Heart left ventricle (tissue), 16 donors: ENCODE measurements at regions not wholly inside any gene's neighbourhood (a gene's known extent, or its start where the extent isn't known, plus 50 kb on each side); places are given as distances from the start of the nearest gene placed in this dataset.

ENCODE experiments used
- ATAC-seq, 4 donors: fragments of 200-7000 bp; cut with Tn5 transposase; one replicate each; pipeline ENCODE4 v1.9.1; 2020 to 2022; ENCODE audit warnings: moderate library complexity in 4 of 4, mild to moderate bottlenecking in 3 of 4, moderate number of reproducible peaks in 1 of 4
- DNase-seq, 5 donors: peaks; one replicate each; pipeline ENCODE4 v3.0.0-alpha.2; 2020
- H3K27ac ChIP-seq, 12 donors: fragments of 200-600 bp; sonication (generic) in 4 of 12; one replicate each; pipeline versions ENCODE4 v1.5.0 to v1.8.0; 2016 to 2022; ENCODE audit warnings: mild to moderate bottlenecking in 2 of 12
- H3K27me3 ChIP-seq, 9 donors: fragments of 200-600 bp; sonication (generic) in 2 of 9; one replicate each; pipeline versions ENCODE4 v1.5.1 to v1.8.0; 2016 to 2022; ENCODE audit warnings: mild to moderate bottlenecking in 3 of 9
- H3K36me3 ChIP-seq, 9 donors: fragments of 200-600 bp; sonication (generic) in 2 of 9; one replicate each; pipeline versions ENCODE4 v1.5.0 to v1.8.0; 2018 to 2022; ENCODE audit warnings: mild to moderate bottlenecking in 2 of 9
- H3K4me1 ChIP-seq, 12 donors: fragments of 200-600 bp; sonication (generic) in 4 of 12; one replicate each; pipeline versions ENCODE4 v1.5.0 to v1.8.0; 2016 to 2022; ENCODE audit warnings: mild to moderate bottlenecking in 3 of 12
- H3K4me3 ChIP-seq, 12 donors: fragments of 200-600 bp; sonication (generic) in 4 of 12; one replicate each; pipeline versions ENCODE4 v1.5.0 to v1.8.0; 2017 to 2022; ENCODE audit warnings: mild to moderate bottlenecking in 9 of 12, moderate library complexity in 4 of 12
- H3K9me3 ChIP-seq, 12 donors: fragments of 200-600 bp; sonication (generic) in 4 of 12; one replicate each; pipeline versions ENCODE4 v1.5.0 to v1.8.0; 2016 to 2022; ENCODE audit warnings: mild to moderate bottlenecking in 1 of 12
- POLR2A ChIP-seq, 2 donors: fragments of 450-650 bp; IDR thresholded peaks; one replicate each; pipeline ENCODE4 v1.6.1; 2017; ENCODE audit warnings: antibody characterized with exemption in 2 of 2, mild to moderate bottlenecking in 2 of 2, moderate library complexity in 2 of 2
- WGBS, 4 donors: extraction: QIAGEN DNeasy Blood & Tissue Kit in 2 of 4; methylation state at CpG; one replicate each; pipeline versions ENCODE4 v1.1.5 to v1.1.7; 2013 to 2018; 5-methylcytosine and 5-hydroxymethylcytosine counted together
- intact Hi-C, 10 donors: fragments of 100-400 bp; cut with DNase I; formaldehyde crosslinking; loops; one replicate each; pipeline versions ENCODE4 v1.11.1 to v1.14.2; 2022
- TF ChIP-seq, protein P1 (sequence below), 12 donors: fragments of 200-600 bp; sonication (generic) in 4 of 12; IDR thresholded peaks; one replicate each; pipeline versions ENCODE4 v1.5.0 to v1.8.0; 2018 to 2022; ENCODE audit warnings: antibody characterized with exemption in 12 of 12, mild to moderate bottlenecking in 5 of 12
- donor health status: ischemic (EF 13 %, LVEDD 7.1; RV severe dilation, severe dysfunction).
- donor health status: healthy with polysubstance abuse.
- donor health status: DM: no; HTN: yes; CAD: no.
- donor health status: DM: no; HTN: no; CAD: no.
- donor health status: ischemic (EF 25% LVEDD 6.9; RV normal size, moderate dysfunction).
- donor health status: ischemic (EF 25% LVEDD 5.7; RV mildly dilated, moderate dysfunction).
- donor health status: healthy.
- donor health status: DM: yes; HTN: yes; CAD: no.
- donor health status: ischemic (EF 35%, LVEDD 5.7; RV mildly dilated, moderate dysfunction).
- donor health status: nonischemic (EF 11% LVEDD 7.7; RV severe dilation, severe dysfunction).
- donor health status: DM: yes; HTN: yes; CAD: no.
- donor health status: PGD.
- donor health status: ischemic (EF 29% LVEDD 5.4; RV normal size, mild dysfunction).
- donor health status: nonischemic (EF 23%, LVEDD 6.1; RV moderate dilation, normal function).

DNA sequence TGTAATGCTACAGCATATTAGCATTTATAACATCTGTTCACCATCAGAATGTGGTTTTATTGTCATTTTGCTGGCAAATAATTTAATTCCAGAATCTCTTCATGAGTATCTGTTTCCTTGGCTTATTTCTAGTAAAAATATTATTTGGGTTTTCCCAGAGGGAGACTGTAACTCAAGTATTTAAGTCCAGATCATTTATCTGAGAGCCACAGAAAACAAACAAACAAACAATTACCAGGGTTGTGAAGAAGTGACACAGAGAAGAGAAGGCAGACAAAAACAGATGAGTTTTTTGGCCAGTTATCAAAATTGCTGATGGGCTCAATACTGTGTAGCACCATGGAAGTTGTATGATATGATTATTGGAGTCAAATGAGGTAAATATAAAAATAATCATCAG, 515.1 kb downstream of the TECRL start:
- no peaks in the 10 kb centered on the region for H3K36me3 ChIP-seq
- peaks cover 0 to 4% (median 0%) of the 10 kb centered on the region in 12 donors for H3K9me3 ChIP-seq
- H3K4me3 ChIP-seq, result no peak overlapping the region
- H3K27me3 ChIP-seq, result no peaks in the 10 kb centered on the region
- ATAC-seq (no peak), DNase-seq (no peak)
- H3K27ac ChIP-seq, result no peak overlapping the region
- intact Hi-C loops, result no loop called here
- TF ChIP-seq, protein P1, sequence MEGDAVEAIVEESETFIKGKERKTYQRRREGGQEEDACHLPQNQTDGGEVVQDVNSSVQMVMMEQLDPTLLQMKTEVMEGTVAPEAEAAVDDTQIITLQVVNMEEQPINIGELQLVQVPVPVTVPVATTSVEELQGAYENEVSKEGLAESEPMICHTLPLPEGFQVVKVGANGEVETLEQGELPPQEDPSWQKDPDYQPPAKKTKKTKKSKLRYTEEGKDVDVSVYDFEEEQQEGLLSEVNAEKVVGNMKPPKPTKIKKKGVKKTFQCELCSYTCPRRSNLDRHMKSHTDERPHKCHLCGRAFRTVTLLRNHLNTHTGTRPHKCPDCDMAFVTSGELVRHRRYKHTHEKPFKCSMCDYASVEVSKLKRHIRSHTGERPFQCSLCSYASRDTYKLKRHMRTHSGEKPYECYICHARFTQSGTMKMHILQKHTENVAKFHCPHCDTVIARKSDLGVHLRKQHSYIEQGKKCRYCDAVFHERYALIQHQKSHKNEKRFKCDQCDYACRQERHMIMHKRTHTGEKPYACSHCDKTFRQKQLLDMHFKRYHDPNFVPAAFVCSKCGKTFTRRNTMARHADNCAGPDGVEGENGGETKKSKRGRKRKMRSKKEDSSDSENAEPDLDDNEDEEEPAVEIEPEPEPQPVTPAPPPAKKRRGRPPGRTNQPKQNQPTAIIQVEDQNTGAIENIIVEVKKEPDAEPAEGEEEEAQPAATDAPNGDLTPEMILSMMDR (IDR thresholded peaks at IDR 0.05), result no peak
- no peak for TF ChIP-seq POLR2A (IDR thresholded peaks at IDR 0.05)
- no peaks in the 10 kb centered on the region for H3K4me1 ChIP-seq

DNA sequence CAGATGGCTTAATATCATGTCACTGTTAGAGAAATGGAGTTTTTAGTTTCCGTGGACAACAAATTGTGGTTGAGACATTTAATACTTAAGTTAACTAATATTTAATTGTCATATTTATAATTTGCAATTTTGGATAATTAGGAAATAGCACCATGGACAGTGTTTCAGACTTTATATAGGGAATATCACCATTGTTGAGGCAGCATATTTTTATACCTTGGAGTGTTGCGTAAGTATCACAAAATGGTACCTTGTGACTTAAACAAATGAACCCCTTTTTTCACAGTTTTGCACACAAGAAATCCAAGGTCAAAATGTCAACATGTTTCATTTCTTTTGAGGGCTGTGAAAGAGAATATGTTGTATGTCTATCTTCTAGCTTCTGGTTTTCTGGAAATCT, 539.9 kb downstream of the TECRL start:
- no peaks in the 10 kb centered on the region for H3K9me3 ChIP-seq
- H3K36me3 ChIP-seq, result no peaks in the 10 kb centered on the region
- intact Hi-C loops, result no loop called here
- H3K27me3 ChIP-seq, result no peaks in the 10 kb centered on the region
- no peak for TF ChIP-seq POLR2A (IDR thresholded peaks at IDR 0.05)
- TF ChIP-seq, protein P1 (IDR thresholded peaks at IDR 0.05), result no peak
- whole genome bisulfite sequencing, 4 donors, result 88 to 95% (median 91%) methylated on average over 2 of the region's 2 CpGs
- ATAC-seq (no peak), DNase-seq (no peak)
- H3K27ac ChIP-seq, result no peak overlapping the region
- H3K4me1 ChIP-seq, result no peaks in the 10 kb centered on the region
- H3K4me3 ChIP-seq, result no peak overlapping the region

DNA sequence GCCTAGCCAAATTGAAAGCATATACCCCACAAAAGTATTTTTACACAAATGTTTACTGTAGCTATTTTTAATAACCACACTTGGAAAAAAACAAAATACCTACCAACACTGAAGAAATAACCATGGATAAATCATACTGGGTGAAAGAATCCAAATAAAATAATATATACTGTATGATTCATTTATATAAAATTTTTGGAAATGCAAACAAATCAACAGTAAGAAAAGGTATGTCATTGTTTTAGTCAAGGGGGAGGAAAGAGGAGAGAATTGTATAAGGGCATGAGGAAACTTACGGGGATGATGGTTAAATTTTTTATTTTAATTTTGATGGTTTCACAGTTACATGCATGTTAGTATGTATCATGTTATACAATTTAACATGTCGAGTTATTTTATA, 557.8 kb downstream of the TECRL start:
- intact Hi-C loops, result no loop called here
- Histone ChIP-seq H3K4me3 (no peak overlapping the region), H3K27ac (no peak overlapping the region), H3K27me3 (no peaks in the 10 kb centered on the region), H3K36me3 (no peaks in the 10 kb centered on the region), H3K4me1 (no peaks in the 10 kb centered on the region), H3K9me3 (no peaks in the 10 kb centered on the region)
- ATAC-seq (no peak), DNase-seq (no peak)
- TF ChIP-seq POLR2A (IDR thresholded peaks at IDR 0.05), result no peak
- TF ChIP-seq, protein P1 (IDR thresholded peaks at IDR 0.05), result no peak
- 89 to 92% (median 91%) methylated on average over 2 of the region's 2 CpGs for WGBS, 4 donors

DNA sequence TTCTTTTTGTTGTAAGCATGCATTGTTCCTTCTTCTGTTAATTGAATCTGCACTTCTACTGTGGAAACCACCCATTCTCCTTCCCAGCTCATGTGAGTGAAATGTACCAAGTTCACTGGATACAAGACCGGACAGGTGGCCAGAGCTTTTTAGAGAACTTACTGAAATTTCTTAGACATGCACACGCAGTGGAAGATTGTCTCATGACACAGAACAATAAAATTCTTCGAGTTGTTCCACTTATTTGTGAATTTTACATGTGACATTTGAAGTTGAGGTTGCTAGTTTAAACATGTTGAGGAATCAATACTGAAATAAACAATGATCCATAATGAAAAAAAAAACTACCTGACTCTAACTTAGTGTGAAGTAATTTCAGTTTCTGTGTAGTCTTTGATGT, 568.0 kb downstream of the TECRL start:
- ATAC-seq, result no peak
- peaks cover 0 to 7% (median 0%) of the 10 kb centered on the region in 12 donors for H3K9me3 ChIP-seq
- H3K4me1 ChIP-seq, result no peaks in the 10 kb centered on the region
- no peak for DNase-seq
- no peaks in the 10 kb centered on the region for H3K27me3 ChIP-seq
- TF ChIP-seq POLR2A (IDR thresholded peaks at IDR 0.05), result no peak
- TF ChIP-seq, protein P1 (IDR thresholded peaks at IDR 0.05), result no peak
- H3K4me3 ChIP-seq, result no peak overlapping the region
- intact Hi-C loops, result no loop called here
- no peak overlapping the region for H3K27ac ChIP-seq
- no peaks in the 10 kb centered on the region for H3K36me3 ChIP-seq
- WGBS, 4 donors, result 70 to 74% (median 70%) methylated on average over 3 of the region's 3 CpGs; no CpG with 5 or more reads in 1 of the 4 donors
